Activated CD4-positive, alpha-beta T cell treated with anti-CD3 and anti-CD28 coated beads, Interleukin-2, amount 10 ng/mL, durations not matched to agents 7 days and 5 days (primary cell): ENCODE measurements at regions not wholly inside any gene's neighbourhood (a gene's known extent, or its start where the extent isn't known, plus 50 kb on each side); places are given as distances from the start of the nearest gene placed in this dataset.
"Not testable (repeated sequence)": the region's sequence is repeated elsewhere in the genome, so short reads cannot be mapped to it uniquely, and the experiment has no call there.

Experiments used
- CTCF ChIA-PET: fragments of 350-600 bp; sonication (Branson Sonifier 250); formaldehyde crosslinking; loops from one replicate; lab custom pipeline; 2021; ENCODE audit warnings: antibody characterized with exemption; lab: Charles Lee
- POLR2A ChIA-PET: fragments of 350-600 bp; sonication (Branson Sonifier 250); formaldehyde crosslinking; loops from one replicate; lab custom pipeline; 2021; ENCODE audit warnings: antibody characterized with exemption; lab: Charles Lee
- DNase-seq: peaks from one replicate; pipeline ENCODE4 v3.0.0-alpha.2; 2020
- H3K27ac Mint-ChIP-seq: one replicate; pipeline ENCODE4 v1.8.0; 2021; ENCODE audit warnings: mild to moderate bottlenecking, moderate library complexity, mixed read lengths
- H3K27me3 Mint-ChIP-seq: one replicate; pipeline ENCODE4 v1.8.0; 2021; ENCODE audit warnings: mixed read lengths
- H3K36me3 Mint-ChIP-seq: one replicate; pipeline ENCODE4 v1.8.0; 2021; ENCODE audit warnings: low read depth, mixed read lengths
- H3K4me1 Mint-ChIP-seq: one replicate; pipeline ENCODE4 v1.8.0; 2021; ENCODE audit warnings: mixed read lengths
- H3K4me3 Mint-ChIP-seq: one replicate; pipeline ENCODE4 v1.8.0; 2021; ENCODE audit warnings: mild to moderate bottlenecking, moderate library complexity, mixed read lengths
- H3K9me3 Mint-ChIP-seq: one replicate; pipeline ENCODE4 v1.8.0; 2021; ENCODE audit warnings: mixed read lengths

GRCh38 chr9:41783070-41783810 lies 346.0 kb downstream of the CNTNAP3B start:
- H3K4me3 Mint-ChIP-seq, DNase-seq, H3K27ac Mint-ChIP-seq, H3K36me3 Mint-ChIP-seq, H3K9me3 Mint-ChIP-seq, H3K4me1 Mint-ChIP-seq, H3K27me3 Mint-ChIP-seq, CTCF ChIA-PET, POLR2A ChIA-PET: not testable (repeated sequence)

GRCh38 chr9:41781899-41782298 lies 347.3 kb downstream of the CNTNAP3B start:
- H3K27ac Mint-ChIP-seq, H3K27me3 Mint-ChIP-seq, DNase-seq, H3K9me3 Mint-ChIP-seq, H3K36me3 Mint-ChIP-seq, H3K4me1 Mint-ChIP-seq, H3K4me3 Mint-ChIP-seq, CTCF ChIA-PET, POLR2A ChIA-PET: not testable (repeated sequence)

GRCh38 chr9:41779897-41780406 lies 349.3 kb downstream of the CNTNAP3B start:
- POLR2A ChIA-PET, H3K4me3 Mint-ChIP-seq, H3K9me3 Mint-ChIP-seq, H3K4me1 Mint-ChIP-seq, DNase-seq, CTCF ChIA-PET, H3K27me3 Mint-ChIP-seq, H3K27ac Mint-ChIP-seq, H3K36me3 Mint-ChIP-seq: not testable (repeated sequence)

- H3K36me3 Mint-ChIP-seq, DNase-seq, H3K27me3 Mint-ChIP-seq, H3K9me3 Mint-ChIP-seq, H3K4me3 Mint-ChIP-seq, POLR2A ChIA-PET, CTCF ChIA-PET, H3K27ac Mint-ChIP-seq, H3K4me1 Mint-ChIP-seq: not testable (repeated sequence)
Measured at GRCh38 chr9:41779192-41779591, 350.0 kb downstream of the CNTNAP3B start.

- H3K27me3 Mint-ChIP-seq, H3K36me3 Mint-ChIP-seq, H3K4me1 Mint-ChIP-seq, H3K27ac Mint-ChIP-seq, DNase-seq, H3K4me3 Mint-ChIP-seq, H3K9me3 Mint-ChIP-seq, POLR2A ChIA-PET, CTCF ChIA-PET: not testable (repeated sequence)
Measured at GRCh38 chr9:41778535-41779071, 350.6 kb downstream of the CNTNAP3B start.

GRCh38 chr9:41777536-41777935 lies 351.7 kb downstream of the CNTNAP3B start:
- H3K4me3 Mint-ChIP-seq, H3K36me3 Mint-ChIP-seq, H3K27me3 Mint-ChIP-seq, DNase-seq, POLR2A ChIA-PET, CTCF ChIA-PET, H3K9me3 Mint-ChIP-seq, H3K27ac Mint-ChIP-seq, H3K4me1 Mint-ChIP-seq: not testable (repeated sequence)

GRCh38 chr9:41772541-41772940 lies 356.7 kb downstream of the CNTNAP3B start:
- H3K36me3 Mint-ChIP-seq, POLR2A ChIA-PET, H3K27ac Mint-ChIP-seq, H3K4me3 Mint-ChIP-seq, CTCF ChIA-PET, H3K27me3 Mint-ChIP-seq, DNase-seq, H3K4me1 Mint-ChIP-seq, H3K9me3 Mint-ChIP-seq: not testable (repeated sequence)

GRCh38 chr9:41771693-41772092 lies 357.5 kb downstream of the CNTNAP3B start:
- CTCF ChIA-PET, H3K36me3 Mint-ChIP-seq, H3K4me1 Mint-ChIP-seq, H3K4me3 Mint-ChIP-seq, DNase-seq, POLR2A ChIA-PET, H3K27ac Mint-ChIP-seq, H3K27me3 Mint-ChIP-seq, H3K9me3 Mint-ChIP-seq: not testable (repeated sequence)

GRCh38 chr9:41754822-41755221 lies 374.4 kb downstream of the CNTNAP3B start:
- CTCF ChIA-PET, H3K36me3 Mint-ChIP-seq, POLR2A ChIA-PET, H3K27ac Mint-ChIP-seq, H3K9me3 Mint-ChIP-seq, H3K27me3 Mint-ChIP-seq, H3K4me1 Mint-ChIP-seq, H3K4me3 Mint-ChIP-seq, DNase-seq: not testable (repeated sequence)

GRCh38 chr9:41754403-41754802 lies 374.8 kb downstream of the CNTNAP3B start:
- H3K9me3 Mint-ChIP-seq, H3K27ac Mint-ChIP-seq, H3K4me3 Mint-ChIP-seq, H3K27me3 Mint-ChIP-seq, CTCF ChIA-PET, H3K36me3 Mint-ChIP-seq, H3K4me1 Mint-ChIP-seq, POLR2A ChIA-PET, DNase-seq: not testable (repeated sequence)

- H3K27me3 Mint-ChIP-seq, H3K4me1 Mint-ChIP-seq, H3K4me3 Mint-ChIP-seq, CTCF ChIA-PET, DNase-seq, H3K27ac Mint-ChIP-seq, POLR2A ChIA-PET, H3K9me3 Mint-ChIP-seq, H3K36me3 Mint-ChIP-seq: not testable (repeated sequence)
Measured at GRCh38 chr9:41741897-41742296, 387.3 kb downstream of the CNTNAP3B start.

GRCh38 chr9:41741173-41741572 lies 388.1 kb downstream of the CNTNAP3B start:
- DNase-seq, H3K27ac Mint-ChIP-seq, H3K27me3 Mint-ChIP-seq, H3K4me1 Mint-ChIP-seq, H3K4me3 Mint-ChIP-seq, POLR2A ChIA-PET, H3K36me3 Mint-ChIP-seq, CTCF ChIA-PET, H3K9me3 Mint-ChIP-seq: not testable (repeated sequence)

GRCh38 chr9:41738681-41739080 lies 390.5 kb downstream of the CNTNAP3B start:
- H3K9me3 Mint-ChIP-seq, CTCF ChIA-PET, H3K4me1 Mint-ChIP-seq, H3K27ac Mint-ChIP-seq, H3K36me3 Mint-ChIP-seq, H3K27me3 Mint-ChIP-seq, POLR2A ChIA-PET, H3K4me3 Mint-ChIP-seq, DNase-seq: not testable (repeated sequence)

GRCh38 chr9:41699190-41699589 lies 430.0 kb downstream of the CNTNAP3B start:
- DNase-seq, H3K4me3 Mint-ChIP-seq, H3K27ac Mint-ChIP-seq, CTCF ChIA-PET, H3K4me1 Mint-ChIP-seq, H3K27me3 Mint-ChIP-seq, H3K9me3 Mint-ChIP-seq, POLR2A ChIA-PET, H3K36me3 Mint-ChIP-seq: not testable (repeated sequence)
